GM18517 (cell line): ENCODE measurements at regions not wholly inside any gene's neighbourhood (a gene's known extent, or its start where the extent isn't known, plus 50 kb on each side); places are given as distances from the start of the nearest gene placed in this dataset.
"Not testable (repeated sequence)": the region's sequence is repeated elsewhere in the genome, so short reads cannot be mapped to it uniquely, and the experiment has no call there.

Source experiments
- ATAC-seq: cut with Tn5 transposase; IDR thresholded peaks from one replicate; pipeline ENCODE4 v1.9.1; 2021; ENCODE audit warnings: mild to moderate bottlenecking, moderate library complexity; ENCODE audit not compliant: unreplicated experiment

DNA sequence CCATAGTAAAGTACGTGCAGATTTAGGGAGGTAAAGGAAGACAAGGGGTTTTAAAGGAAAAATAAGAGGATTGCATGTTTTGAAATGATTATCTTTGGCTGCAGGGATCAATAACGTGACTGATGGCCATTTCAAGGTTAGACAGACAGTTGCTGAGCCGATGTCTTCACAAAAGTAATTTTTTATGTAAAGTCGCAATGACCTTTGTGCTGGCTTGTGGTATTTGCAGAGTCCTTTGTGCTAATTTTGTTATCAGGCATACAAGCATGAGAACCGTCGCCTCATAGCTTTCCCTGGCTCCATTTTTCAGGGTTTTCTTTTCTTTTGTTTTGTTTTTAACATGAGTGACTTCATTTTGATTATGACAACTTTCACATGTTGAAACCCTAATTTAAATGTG, 605.7 kb upstream of the GJE1 start:
- ATAC-seq = no peak

DNA sequence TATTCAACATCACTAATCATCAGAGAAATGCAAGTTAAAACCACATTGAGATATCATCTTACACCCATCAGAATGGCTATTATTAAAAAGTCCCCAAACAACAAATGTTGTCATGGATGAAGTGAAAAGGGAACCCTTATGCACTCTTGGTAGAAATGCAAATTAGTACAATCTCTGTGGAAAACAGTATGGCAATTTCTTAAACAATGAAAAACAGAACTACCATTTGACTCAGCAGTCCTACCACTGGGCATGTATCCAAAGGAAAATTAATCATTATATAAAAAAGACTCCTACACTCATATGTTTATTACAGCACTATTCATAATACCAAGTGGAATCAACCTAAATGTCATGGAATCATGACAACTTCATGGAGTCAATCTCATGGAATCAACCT, 611.3 kb upstream of the GJE1 start:
- ATAC-seq = no peak

DNA sequence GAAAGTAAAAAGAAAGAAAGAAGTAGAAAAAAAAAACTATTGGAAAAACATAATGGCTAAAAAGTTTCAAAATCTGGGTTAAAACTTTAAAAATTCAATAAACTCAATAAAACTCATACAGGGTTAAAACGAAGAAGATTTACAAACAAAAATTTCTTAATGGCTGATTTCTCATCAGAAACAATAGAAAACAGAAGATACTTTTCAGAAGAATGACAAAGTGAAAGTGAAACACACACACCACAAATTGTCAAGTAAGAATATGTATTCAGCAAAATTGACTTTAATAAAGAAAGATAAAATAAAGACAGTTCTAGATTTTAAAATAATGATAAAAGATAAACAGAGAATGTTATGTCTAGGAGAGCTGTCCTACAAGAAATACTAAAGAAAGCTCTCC, 618.9 kb upstream of the GJE1 start:
- ATAC-seq = no peak

DNA sequence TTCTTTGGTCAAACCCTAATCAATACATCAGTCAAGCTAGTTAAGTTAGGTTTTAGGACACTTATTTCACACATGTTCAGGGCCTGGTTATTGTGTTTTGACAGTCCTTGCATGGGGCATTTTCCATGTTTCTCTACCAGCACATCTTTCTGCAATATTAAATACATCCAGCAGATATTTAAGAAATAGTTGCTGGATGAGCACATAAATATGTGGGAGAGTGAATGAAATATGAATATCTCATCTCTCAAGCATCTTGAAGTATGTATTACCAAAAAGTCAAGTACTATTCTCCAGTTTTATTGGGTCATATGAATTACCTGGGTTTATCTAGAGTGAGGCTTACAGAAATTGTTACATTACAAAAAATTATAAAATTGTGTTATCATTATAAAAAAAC, 621.9 kb upstream of the GJE1 start:
- ATAC-seq = no peak

DNA sequence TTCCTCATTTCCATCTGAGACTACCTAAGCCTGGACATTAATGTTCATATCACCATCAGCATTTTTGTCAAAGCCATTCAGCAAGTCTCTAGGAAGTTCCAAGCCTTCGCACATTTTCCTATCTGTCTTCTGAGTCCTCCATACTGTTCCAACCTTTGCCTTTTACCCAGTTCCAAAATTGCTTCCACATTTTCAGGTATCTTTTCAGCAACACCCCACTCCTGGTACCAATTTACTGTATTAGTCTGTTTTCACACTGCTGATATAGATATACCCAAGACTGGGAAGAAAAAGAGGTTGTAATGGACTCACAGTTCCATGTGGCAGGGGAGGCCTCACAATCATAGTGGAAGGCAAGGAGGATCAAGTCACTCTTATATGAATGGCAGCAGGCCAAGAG, 626.7 kb upstream of the GJE1 start:
- ATAC-seq = not testable (repeated sequence)

DNA sequence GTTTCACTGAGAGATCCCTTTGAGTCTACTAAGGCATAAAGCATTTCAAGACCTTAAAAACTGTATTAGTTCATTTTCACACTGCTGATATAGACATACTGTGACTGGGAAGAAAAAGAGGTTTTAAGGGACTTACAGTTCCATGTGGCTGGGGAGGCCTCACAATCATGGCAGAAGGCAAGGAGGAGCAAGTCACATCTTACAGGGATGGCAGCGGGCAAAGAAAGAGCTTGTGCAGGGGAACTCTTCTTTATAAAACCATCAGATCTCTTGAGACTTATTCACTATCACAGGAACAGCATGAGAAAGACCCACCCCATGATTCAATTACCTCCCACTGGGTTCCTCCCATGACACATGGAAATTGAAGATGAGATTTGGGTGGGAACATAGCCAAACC, 628.4 kb upstream of the GJE1 start:
- ATAC-seq = not testable (repeated sequence)

DNA sequence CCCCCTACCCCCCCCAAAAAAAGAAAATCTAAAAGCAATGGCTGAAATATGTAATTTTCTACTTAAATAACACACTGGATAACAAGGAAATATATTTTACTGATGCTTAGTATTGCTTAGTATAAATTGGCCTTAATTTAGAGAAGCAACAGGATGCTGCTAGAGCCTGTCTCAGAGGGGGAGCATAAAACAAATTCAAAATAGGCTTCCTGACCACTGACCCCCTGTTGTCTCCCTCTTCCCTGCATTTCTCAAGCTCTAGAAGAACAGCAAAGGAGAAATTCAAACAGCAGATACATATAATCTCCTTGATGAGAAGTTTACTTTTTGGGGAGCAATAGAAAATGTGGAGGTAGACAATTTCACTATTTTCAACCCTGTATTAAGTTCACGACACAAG, 631.1 kb upstream of the GJE1 start:
- ATAC-seq = no peak

DNA sequence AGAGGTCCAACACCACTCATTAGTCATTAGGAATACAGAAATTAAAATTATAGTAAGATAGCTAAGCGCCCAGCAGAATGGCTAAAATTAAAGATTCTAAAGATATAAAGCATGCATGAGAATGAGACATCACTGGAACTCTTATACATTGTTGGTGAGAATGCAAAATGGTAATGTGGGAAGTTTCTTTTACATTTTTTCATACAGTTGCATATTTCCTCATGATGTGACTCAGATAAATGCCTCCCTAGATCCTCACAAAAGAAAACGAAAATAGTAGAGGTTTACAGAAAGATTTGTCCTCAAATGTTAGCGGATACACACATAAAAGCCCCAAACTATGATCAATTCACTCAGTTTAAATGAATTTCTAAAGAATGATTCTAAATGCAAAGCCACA, 633.7 kb upstream of the GJE1 start:
- no peak for ATAC-seq

DNA sequence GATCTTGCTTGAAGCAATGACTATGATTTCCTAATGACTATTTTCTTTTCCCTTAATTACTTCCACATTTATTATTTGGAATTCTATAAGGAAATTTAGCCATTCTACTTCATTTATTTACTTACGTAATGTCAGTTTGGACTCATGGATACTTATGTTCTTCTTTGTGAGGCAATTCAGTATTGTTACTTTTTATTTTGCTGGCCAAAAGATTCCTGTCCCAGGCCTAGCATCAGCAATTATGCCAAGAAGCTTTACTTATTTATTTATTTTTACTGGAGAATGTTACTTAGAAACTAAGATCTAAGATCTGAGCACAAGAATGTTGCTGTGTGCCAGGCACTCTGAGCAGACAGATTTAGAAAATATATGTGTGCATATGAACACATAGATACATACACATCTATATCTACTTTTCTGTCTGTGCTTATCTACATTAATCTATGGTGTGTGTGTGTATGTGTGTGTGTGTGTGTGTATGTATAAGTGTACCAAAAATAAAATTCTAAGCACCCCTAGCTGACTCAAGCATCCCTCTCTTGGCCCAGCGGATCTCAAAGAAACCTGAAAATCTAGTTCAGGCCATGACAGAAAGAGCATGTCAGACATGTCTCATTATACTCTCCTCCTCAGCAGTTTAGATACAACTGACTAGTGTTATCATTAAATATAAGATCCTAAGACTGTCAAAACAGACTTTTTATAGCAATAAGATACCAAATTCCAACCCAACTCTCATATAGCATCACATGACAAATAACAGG, 640.0 kb upstream of the GJE1 start:
- ATAC-seq = no peak

DNA sequence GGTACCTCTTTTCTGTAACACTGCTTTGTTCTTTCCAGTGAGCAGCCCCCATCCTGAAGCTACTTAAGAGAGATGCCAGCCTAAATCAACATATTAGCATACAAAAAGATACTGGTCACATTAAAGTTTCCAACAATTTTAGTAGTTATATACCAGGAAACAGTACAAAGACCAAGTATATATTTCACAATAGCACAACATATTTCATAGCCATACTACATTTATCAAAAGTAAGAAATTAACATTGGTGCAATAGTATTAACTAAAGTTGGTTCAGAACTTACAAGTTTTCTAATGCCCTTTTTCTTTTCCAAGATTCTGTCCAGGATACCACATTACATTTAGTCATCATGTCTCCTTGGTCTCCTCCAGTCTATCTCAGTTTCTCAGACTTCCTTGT, 641.0 kb upstream of the GJE1 start:
- ATAC-seq = no peak

DNA sequence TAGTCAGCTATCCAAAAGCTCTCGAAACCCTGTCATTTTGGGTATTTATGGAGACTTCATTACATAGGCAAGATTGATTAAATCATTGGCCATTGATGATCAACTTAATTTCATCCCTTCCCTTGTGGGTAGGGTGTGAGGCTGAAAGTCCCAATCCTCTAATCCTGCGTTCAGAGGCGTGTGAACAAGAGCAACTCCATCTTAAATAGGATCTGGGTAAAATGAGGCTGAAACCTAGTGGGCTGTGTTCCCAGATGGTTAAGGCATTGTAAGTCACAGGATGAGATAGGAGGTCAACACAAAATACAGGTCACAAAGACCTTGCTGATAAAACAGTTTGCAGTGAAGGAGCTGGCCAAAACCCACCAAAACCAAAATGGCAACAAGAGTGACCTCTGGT, 641.7 kb upstream of the GJE1 start:
- no peak for ATAC-seq

DNA sequence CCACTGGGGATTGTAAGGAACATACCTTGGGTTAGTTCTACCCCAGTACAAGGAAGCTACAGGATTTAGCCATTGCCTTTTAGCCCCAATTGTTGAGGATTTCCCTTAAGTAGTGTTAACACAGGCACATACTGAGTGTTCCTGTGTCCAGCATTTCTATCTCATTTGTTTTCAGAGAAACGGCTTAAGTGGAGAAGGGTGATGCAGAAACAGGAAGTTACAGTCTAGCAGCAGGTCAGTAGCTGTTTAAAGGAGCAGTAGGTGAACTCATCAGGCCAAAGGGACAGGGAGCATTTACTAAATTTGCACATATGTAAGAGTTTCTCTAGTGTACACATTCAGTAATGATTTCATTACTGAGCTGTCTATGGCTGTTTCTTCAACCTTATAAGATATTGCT, 644.2 kb upstream of the GJE1 start:
- peak; percentile 47 for ATAC-seq

DNA sequence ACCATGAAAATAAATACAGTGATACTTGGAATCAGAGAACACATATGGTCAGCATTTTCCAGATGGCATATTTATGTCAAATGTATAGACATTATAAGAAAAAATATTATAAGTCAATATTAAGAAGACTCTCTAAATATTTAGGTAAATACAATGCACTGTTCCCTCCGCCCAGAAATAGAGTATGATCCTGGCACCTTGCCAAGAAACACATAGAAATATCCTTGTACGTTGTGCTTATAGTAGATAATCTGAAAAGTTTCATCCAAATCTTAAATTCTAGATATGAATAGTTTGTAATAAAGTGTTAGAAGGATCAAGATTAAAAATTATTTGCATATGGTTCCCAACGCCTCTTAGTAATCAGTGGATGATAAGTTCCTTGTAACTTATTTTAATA, 645.8 kb upstream of the GJE1 start:
- no peak for ATAC-seq

DNA sequence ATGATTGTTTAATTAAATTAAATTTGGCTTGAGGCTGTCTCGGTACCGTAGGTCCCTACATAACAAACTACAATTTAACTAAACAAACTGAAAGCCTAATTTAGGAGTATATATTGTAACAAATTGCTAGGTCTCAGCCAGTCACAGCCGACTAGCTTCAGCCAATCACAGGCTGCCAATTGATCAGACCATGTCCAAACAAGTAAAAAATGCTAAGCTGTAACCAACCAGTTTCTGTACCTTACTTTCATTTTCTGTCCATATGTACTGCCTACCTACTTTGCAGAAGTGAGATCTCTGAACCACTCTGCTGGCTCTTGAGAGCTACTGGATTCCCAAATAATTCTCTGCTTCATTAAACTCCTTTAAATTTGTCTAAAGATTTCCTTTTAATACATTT, 648.0 kb upstream of the GJE1 start:
- ATAC-seq = peak; percentile 69

DNA sequence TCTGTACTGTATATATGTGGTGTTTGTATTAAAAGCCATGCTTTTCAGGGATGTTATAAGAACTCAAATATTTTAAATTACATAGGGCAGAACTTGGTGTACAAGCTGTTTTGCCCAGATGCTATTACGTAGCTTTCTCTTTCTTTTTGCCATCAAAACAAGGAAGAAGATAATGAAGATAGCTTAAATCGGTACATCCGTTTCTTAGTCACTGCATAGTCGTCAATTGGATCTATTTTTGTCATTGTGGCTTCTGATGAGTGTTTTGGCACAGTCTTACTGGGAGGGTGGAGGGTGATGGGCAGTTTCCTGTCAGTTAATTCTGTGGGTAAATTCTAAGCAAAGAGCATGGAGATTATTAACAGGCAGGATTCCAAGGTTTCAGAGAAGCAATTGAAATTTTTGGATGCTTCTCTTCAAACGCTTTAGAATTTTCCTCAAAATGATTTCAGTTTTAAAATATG, 649.1 kb upstream of the GJE1 start:
- peak; percentile 93 for ATAC-seq

DNA sequence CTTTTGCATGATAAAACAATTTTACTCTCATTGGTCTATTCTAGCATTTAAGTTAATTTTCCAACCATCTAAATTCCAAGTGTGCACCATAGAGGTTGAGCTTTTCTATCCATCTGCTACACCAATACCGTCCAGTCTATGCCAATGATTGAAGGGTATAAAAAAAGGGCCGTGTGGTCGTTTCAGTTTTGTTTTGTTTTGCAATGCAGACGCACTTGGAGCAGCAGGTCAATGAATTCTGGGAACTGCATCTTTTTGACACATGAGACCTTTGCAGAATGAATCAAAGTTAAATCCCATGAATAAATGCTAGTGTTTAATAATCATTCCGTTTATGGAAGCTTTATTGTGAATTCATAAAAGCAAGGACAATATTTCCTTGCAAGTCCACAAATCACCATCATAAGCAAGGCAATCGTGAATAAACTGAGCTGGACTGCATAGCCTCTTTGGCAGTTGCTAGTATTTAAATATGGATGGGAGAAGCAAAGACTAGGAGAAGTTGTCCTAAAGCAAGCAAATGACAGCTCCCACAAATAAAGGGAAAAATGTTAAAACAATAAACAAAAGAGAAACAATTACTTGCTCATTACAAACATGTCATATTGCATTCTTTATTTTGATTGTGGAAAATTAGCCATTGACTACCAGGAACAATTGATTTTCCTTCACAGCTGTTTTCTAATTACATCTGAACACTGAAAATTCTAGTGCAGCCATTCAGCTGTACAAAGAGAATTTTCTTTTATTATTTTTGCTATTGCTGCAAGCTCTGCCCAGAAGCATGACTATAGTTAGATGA, 649.7 kb upstream of the GJE1 start:
- peak; percentile 13 for ATAC-seq

DNA sequence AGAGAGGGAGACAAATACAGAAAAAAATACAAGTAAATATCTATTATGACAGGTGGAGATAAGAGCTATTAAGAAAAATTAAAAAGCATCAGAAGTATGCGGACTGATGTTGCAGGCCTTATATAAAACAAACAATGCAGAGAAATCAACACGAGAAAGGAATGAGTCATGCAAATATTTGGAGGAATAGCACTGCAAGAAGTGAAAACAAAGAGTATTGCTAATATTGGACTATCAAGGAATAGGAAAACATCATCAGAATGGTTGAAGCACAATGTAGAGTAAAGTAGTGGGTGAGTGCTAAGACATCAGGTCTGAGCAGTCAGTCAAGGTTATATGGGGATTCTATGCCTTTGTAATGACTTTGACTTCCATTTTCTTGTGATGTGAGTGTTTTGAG, 657.5 kb upstream of the GJE1 start:
- ATAC-seq = no peak

DNA sequence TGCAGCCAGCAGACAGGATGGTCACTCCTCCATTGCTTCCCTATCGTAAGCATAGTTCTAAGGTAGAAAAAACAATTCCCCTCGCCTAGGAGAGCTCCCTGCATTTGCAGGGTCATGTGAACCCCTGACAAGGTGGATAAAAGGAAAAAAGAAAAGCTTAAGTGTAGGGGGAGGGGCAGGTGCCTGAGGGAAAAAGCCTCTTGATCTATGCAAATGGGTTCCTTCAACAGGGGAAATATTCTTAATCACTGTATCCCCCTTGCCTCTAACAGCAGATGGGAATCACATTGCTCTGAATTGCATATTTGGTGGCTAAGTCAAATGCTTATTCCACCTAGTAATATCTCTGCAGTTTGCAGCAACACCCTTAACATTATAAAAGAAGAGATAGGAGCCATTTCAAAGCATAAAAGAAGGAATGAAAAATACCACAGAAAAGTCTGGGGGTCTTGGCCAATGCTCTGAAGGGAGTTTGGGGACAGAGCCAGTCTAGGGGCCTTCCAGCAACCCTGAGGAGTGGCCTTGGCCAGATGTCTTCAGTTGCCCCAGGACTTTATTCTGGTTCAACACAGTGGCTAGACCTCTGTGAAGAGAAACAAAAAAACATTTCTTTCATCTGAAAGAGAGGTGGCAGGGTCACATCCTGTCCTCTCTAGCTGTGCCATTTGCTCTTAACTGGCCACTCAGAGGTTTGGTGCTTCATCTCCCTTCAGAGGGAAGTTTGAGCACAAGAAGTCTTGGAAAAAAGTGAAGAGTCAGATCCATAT, 660.4 kb upstream of the GJE1 start:
- no peak for ATAC-seq

DNA sequence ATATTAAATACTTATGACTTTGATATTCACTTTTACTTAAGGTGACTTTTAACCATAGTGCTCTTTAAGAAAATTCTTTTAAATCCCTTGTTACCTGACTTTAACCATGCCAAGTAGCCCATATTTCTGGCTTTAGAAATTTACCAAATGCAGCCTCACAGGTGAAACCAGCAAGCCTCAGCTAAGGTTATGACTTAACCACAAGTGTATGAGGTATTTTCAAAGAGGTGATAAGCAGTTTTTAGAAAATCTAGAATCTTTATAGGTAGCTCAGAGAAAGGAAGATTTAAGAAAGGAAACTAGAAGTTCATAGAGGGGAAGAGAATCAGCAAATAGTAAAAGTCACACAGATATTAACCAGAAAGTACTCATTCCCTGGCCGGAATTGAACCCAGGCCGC, 661.9 kb upstream of the GJE1 start:
- ATAC-seq = no peak

DNA sequence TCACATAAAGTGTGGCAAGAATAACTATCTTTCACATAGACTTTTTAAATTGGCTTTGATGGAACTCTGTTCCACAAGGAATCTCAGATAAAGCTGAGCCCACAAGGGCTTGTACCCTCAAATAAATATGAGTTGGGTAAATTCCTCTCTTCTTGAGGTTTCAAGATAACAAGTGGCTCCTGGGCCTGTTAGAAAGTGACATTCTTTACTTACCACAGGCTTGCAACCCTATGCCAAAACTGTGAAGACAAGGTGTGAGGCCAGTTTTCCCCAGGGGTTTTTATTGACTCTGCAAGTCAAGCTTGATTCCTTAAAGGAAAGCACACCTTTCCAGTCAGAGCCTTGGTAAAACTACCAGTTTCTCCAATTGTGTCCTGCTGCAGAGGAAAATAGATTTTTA, 664.8 kb upstream of the GJE1 start:
- ATAC-seq = no peak

DNA sequence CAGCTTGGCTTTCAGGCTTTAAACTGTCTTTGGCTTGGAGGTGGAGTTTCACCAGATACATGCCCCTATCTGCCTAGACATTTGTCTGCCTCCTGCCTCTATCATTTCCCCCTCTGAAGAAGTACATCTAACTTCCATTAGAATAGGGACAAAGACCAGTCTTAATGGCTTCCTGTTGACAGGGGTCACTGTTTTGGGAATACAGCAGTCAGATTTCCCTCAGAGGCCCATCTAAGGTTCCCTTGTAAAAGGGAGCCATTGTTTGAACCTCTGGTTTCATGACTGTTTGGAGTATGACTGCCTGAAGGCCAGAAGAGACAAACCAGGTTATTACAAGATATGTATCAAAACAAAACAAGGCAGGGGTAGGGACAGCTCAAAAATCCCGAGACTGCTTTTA, 665.7 kb upstream of the GJE1 start:
- ATAC-seq = no peak

DNA sequence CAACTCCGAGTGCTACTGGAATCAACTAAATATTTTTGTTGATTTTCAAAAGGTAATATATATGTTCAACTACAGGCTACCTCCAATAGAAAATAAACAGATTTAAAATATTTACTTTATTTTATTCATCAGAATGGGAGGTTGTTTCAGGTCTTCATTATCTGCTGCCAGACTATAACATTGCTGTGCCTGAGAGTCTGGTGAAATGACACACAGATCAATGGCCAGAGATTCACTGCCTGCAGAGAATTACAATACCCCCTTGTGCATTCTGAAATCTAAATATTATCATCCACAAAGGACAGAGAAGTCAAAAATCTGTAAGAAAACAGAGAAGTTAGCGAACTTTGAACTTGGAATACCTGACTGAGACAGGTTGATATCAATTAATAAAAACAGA, 667.8 kb upstream of the GJE1 start:
- ATAC-seq = no peak
